PC-9 (cell line): ENCODE measurements at regions not wholly inside any gene's neighbourhood (a gene's known extent, or its start where the extent isn't known, plus 50 kb on each side); places are given as distances from the start of the nearest gene placed in this dataset.

Source experiments
- BruUV-seq: library from RNA; stranded (reverse); fragments of 400-500 nt; replicated peaks from 2 replicates; lab custom pipeline; 2021; lab: Mats Ljungman, UMichigan
- CTCF ChIA-PET: fragments of 300-600 bp; sonication (Branson Sonifier 250); formaldehyde crosslinking; loops from one replicate; lab custom pipeline; 2022; ENCODE audit warnings: antibody characterized with exemption; lab: Charles Lee
- POLR2A ChIA-PET: fragments of 300-600 bp; sonication (Branson Sonifier 250); formaldehyde crosslinking; loops from one replicate; lab custom pipeline; 2022; ENCODE audit warnings: antibody characterized with exemption; ENCODE audit not compliant: unreplicated experiment; lab: Charles Lee
- DNase-seq, 2 experiments: peaks; one replicate each; pipeline versions ENCODE4 v3.0.0 to v3.0.0-alpha.2; 2015 to 2022; ENCODE audit warnings: mixed read lengths in 1 of 2
- H2AFZ ChIP-seq: fragments of 200-600 bp; sonication (generic); 2 replicates; pipeline ENCODE4 v1.8.1; 2017; ENCODE audit warnings: antibody characterized with exemption
- H3F3A ChIP-seq: fragments of 200-600 bp; sonication (generic); 2 replicates; pipeline ENCODE4 v1.8.1; 2017; ENCODE audit warnings: antibody characterized with exemption, mild to moderate bottlenecking, low read depth; ENCODE audit not compliant: insufficient read depth
- H3K27ac ChIP-seq: fragments of 200-600 bp; sonication (generic); 2 replicates; pipeline ENCODE4 v1.6.1; 2016; ENCODE audit warnings: mixed run types
- H3K27me3 ChIP-seq: fragments of 200-600 bp; sonication (generic); 2 replicates; pipeline ENCODE4 v1.6.1; 2016; ENCODE audit warnings: low read depth, mixed run types; ENCODE audit not compliant: insufficient read depth
- H3K36me3 ChIP-seq: fragments of 200-600 bp; sonication (generic); 2 replicates; pipeline ENCODE4 v1.6.1; 2016; ENCODE audit warnings: low read depth, mixed run types
- H3K4me1 ChIP-seq: fragments of 200-600 bp; sonication (generic); replicated peaks from 2 replicates; pipeline ENCODE4 v1.6.1; 2016; ENCODE audit warnings: mixed run types; ENCODE audit not compliant: insufficient read depth
- H3K4me2 ChIP-seq: fragments of 200-600 bp; sonication (generic); 2 replicates; pipeline ENCODE4 v1.6.1; 2017; ENCODE audit warnings: mixed run types
- H3K4me3 ChIP-seq: fragments of 200-600 bp; sonication (generic); 2 replicates; pipeline ENCODE4 v1.6.1; 2016; ENCODE audit warnings: mixed run types
- H3K79me2 ChIP-seq: fragments of 200-600 bp; sonication (generic); 2 replicates; pipeline ENCODE4 v1.6.1; 2017; ENCODE audit warnings: low read depth, mixed run types
- H3K9me2 ChIP-seq: fragments of 200-600 bp; sonication (generic); 2 replicates; pipeline ENCODE4 v1.8.1; 2017; ENCODE audit warnings: mild to moderate bottlenecking; ENCODE audit not compliant: insufficient read depth
- H3K9me3 ChIP-seq: fragments of 200-600 bp; sonication (generic); 2 replicates; pipeline ENCODE4 v1.8.1; 2016; ENCODE audit warnings: low read depth; ENCODE audit not compliant: insufficient read depth
- H4K20me1 ChIP-seq: fragments of 200-600 bp; sonication (generic); 2 replicates; pipeline ENCODE4 v1.8.1; 2017; ENCODE audit not compliant: insufficient read depth
- CTCF ChIP-seq: fragments of 200-600 bp; sonication (generic); conservative IDR thresholded peaks from 2 replicates; pipeline ENCODE4 v1.6.1; 2017; ENCODE audit warnings: mixed run types, antibody characterized with exemption, mild to moderate bottlenecking, moderate library complexity
- EZH2 ChIP-seq: fragments of 200-600 bp; sonication (generic); IDR thresholded peaks from 2 replicates; pipeline ENCODE4 v1.8.0; 2017; ENCODE audit warnings: antibody characterized with exemption, low read depth
- intact Hi-C: fragments of 100-400 bp; cut with micrococcal nuclease; formaldehyde crosslinking; loops from one replicate; pipeline ENCODE4 v1.10.0; 2022; ENCODE audit not compliant: unreplicated experiment

GRCh38 chr5:110354915-110355644 lies 371.4 kb downstream of the TMEM232 start:
- POLR2A ChIA-PET: no interaction called here
- Histone ChIP-seq H3K9me3 (no peaks in the 10 kb centered on the region), H3K27ac (no peak overlapping the region), H4K20me1 (no peaks in the 10 kb centered on the region), H3K36me3 (no peaks in the 10 kb centered on the region), H3K4me3 (no peak overlapping the region), H3K79me2 (no peaks in the 10 kb centered on the region), H2AFZ (no peak overlapping the region), H3K9me2 (no peaks in the 10 kb centered on the region), H3K4me2 (no peak overlapping the region), H3K27me3 (no peaks in the 10 kb centered on the region), H3K4me1 (no peaks in the 10 kb centered on the region), H3F3A (no peaks in the 10 kb centered on the region)
- TF ChIP-seq EZH2 (no peak), CTCF (no peak)
- CTCF ChIA-PET: no interaction called here
- BruUV-seq: no TSS peak
- no peak for DNase-seq
- intact Hi-C loops: no loop called here

- BruUV-seq: no TSS peak
- CTCF ChIA-PET: no interaction called here
Observed at GRCh38 chr5:110356677-110357076, 369.8 kb downstream of the TMEM232 start.

GRCh38 chr5:110359221-110359620 lies 367.2 kb downstream of the TMEM232 start:
- H2AFZ ChIP-seq: no peak overlapping the region
- no peak for TF ChIP-seq EZH2
- no peak for TF ChIP-seq CTCF
- no peaks in the 10 kb centered on the region for H3K9me2 ChIP-seq
- no peaks in the 10 kb centered on the region for H4K20me1 ChIP-seq
- H3K79me2 ChIP-seq: no peaks in the 10 kb centered on the region
- H3K27ac ChIP-seq: no peak overlapping the region
- CTCF ChIA-PET: no interaction called here
- no peak for DNase-seq
- no peak overlapping the region for H3K4me2 ChIP-seq
- H3F3A ChIP-seq: no peaks in the 10 kb centered on the region
- POLR2A ChIA-PET: no interaction called here
- H3K4me1 ChIP-seq: no peaks in the 10 kb centered on the region
- no peaks in the 10 kb centered on the region for H3K36me3 ChIP-seq
- no peaks in the 10 kb centered on the region for H3K27me3 ChIP-seq
- no peaks in the 10 kb centered on the region for H3K9me3 ChIP-seq
- no peak overlapping the region for H3K4me3 ChIP-seq
- no TSS peak for BruUV-seq
- intact Hi-C loops: no loop called here

More at GRCh38 chr5:110356677-110357076, 369.8 kb downstream of the TMEM232 start:
- H3K9me3 ChIP-seq: no peaks in the 10 kb centered on the region
- H3K27me3 ChIP-seq: no peaks in the 10 kb centered on the region
- H3K4me1 ChIP-seq: no peaks in the 10 kb centered on the region
- H3K9me2 ChIP-seq: no peaks in the 10 kb centered on the region
- no peak overlapping the region for H3K27ac ChIP-seq
- H3F3A ChIP-seq: no peaks in the 10 kb centered on the region
- no peak overlapping the region for H3K4me2 ChIP-seq
- no peak overlapping the region for H2AFZ ChIP-seq
- POLR2A ChIA-PET: no interaction called here
- H3K4me3 ChIP-seq: no peak overlapping the region
- intact Hi-C loops: no loop called here
- TF ChIP-seq CTCF (no peak), EZH2 (no peak)
- no peak for DNase-seq
- H3K79me2 ChIP-seq: no peaks in the 10 kb centered on the region
- H3K36me3 ChIP-seq: no peaks in the 10 kb centered on the region
- no peaks in the 10 kb centered on the region for H4K20me1 ChIP-seq
